DND-41 (cell line): ENCODE measurements at regions not wholly inside any gene's neighbourhood (a gene's known extent, or its start where the extent isn't known, plus 50 kb on each side); places are given as distances from the start of the nearest gene placed in this dataset.

Source experiments
- CTCF ChIP-seq: IDR thresholded peaks from 2 replicates; pipeline ENCODE4 v1.5.1; 2012; ENCODE audit warnings: borderline replicate concordance, low read length, moderate library complexity, mild to moderate bottlenecking; ENCODE audit not compliant: poor library complexity, severe bottlenecking; ENCODE audit errors: extremely low read depth
- EZH2 ChIP-seq: IDR thresholded peaks from 3 replicates; pipeline ENCODE4 v1.6.1; 2012; ENCODE audit warnings: borderline replicate concordance, low read depth, mild to moderate bottlenecking, moderate library complexity, low read length, inconsistent platforms; ENCODE audit not compliant: severe bottlenecking

- TF ChIP-seq CTCF, result no peak
- no peak for TF ChIP-seq EZH2
Observed at GRCh38 chr5:67509402-67510186, 313.0 kb upstream of the CD180 start.
